ENCODE measurements at regions not wholly inside any gene's neighbourhood (a gene's known extent, or its start where the extent isn't known, plus 50 kb on each side); places are given as distances from the start of the nearest gene placed in this dataset.

DNA sequence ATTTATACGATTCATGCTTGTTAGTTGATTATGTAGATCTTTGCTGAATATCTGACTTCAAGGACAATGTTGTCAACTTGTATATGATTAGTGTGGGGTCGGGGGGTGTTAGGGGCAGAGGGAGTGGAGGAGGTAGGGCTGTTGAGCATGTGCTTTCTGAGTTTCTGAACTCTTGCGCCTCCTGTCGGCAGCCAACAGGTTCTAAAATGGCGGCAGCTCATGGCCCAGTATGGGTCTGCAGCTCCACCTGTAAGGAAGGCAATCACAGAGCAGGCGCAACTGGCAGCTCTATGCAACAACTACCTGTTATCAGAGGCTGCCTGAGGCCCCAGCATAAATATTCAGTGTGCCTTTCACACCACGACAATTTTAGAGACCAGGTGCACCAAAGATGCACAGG, 205.8 kb upstream of the PLXNA2 start:
- TF ChIP-seq, protein P1, sequence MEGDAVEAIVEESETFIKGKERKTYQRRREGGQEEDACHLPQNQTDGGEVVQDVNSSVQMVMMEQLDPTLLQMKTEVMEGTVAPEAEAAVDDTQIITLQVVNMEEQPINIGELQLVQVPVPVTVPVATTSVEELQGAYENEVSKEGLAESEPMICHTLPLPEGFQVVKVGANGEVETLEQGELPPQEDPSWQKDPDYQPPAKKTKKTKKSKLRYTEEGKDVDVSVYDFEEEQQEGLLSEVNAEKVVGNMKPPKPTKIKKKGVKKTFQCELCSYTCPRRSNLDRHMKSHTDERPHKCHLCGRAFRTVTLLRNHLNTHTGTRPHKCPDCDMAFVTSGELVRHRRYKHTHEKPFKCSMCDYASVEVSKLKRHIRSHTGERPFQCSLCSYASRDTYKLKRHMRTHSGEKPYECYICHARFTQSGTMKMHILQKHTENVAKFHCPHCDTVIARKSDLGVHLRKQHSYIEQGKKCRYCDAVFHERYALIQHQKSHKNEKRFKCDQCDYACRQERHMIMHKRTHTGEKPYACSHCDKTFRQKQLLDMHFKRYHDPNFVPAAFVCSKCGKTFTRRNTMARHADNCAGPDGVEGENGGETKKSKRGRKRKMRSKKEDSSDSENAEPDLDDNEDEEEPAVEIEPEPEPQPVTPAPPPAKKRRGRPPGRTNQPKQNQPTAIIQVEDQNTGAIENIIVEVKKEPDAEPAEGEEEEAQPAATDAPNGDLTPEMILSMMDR (IDR thresholded peaks at IDR 0.05): no peak
- no peak for TF ChIP-seq POLR2A (IDR thresholded peaks at IDR 0.05)
